BE2C (cell line): ENCODE measurements at regions not wholly inside any gene's neighbourhood (a gene's known extent, or its start where the extent isn't known, plus 50 kb on each side); places are given as distances from the start of the nearest gene placed in this dataset.
"Not testable (repeated sequence)": the region's sequence is repeated elsewhere in the genome, so short reads cannot be mapped to it uniquely, and the experiment has no call there.

Experiments
- DNase-seq: peaks from one replicate; pipeline ENCODE4 v3.0.0-alpha.2; 2020
- H3K27me3 ChIP-seq: fragments of 250-450 bp; sonication (Bioruptor Pico); 2 replicates; pipeline ENCODE4 v1.5.1; 2020; ENCODE audit warnings: mild to moderate bottlenecking
- H3K36me3 ChIP-seq: fragments of 250-450 bp; sonication (Bioruptor Pico); 2 replicates; pipeline ENCODE4 v1.5.1; 2020; ENCODE audit warnings: mild to moderate bottlenecking
- H3K4me1 ChIP-seq: fragments of 250-450 bp; sonication (Bioruptor Pico); 2 replicates; pipeline ENCODE4 v1.5.1; 2020
- H3K4me3 ChIP-seq: 2 replicates; pipeline ENCODE4 v1.5.1; 2011; ENCODE audit warnings: low read depth, low read length
- H3K9me3 ChIP-seq: fragments of 250-450 bp; sonication (Bioruptor Pico); 2 replicates; pipeline ENCODE4 v1.5.1; 2020
- TF ChIP-seq, protein P1 (sequence below): IDR thresholded peaks from 2 replicates; pipeline ENCODE4 v1.5.1; 2012; ENCODE audit warnings: mild to moderate bottlenecking, low read depth, low read length

GRCh38 chr2:7861910-7862702 lies 819.8 kb upstream of the ID2 start:
- H3K4me1 ChIP-seq, result no peaks in the 10 kb centered on the region
- no peaks in the 10 kb centered on the region for H3K9me3 ChIP-seq
- TF ChIP-seq, protein P1, sequence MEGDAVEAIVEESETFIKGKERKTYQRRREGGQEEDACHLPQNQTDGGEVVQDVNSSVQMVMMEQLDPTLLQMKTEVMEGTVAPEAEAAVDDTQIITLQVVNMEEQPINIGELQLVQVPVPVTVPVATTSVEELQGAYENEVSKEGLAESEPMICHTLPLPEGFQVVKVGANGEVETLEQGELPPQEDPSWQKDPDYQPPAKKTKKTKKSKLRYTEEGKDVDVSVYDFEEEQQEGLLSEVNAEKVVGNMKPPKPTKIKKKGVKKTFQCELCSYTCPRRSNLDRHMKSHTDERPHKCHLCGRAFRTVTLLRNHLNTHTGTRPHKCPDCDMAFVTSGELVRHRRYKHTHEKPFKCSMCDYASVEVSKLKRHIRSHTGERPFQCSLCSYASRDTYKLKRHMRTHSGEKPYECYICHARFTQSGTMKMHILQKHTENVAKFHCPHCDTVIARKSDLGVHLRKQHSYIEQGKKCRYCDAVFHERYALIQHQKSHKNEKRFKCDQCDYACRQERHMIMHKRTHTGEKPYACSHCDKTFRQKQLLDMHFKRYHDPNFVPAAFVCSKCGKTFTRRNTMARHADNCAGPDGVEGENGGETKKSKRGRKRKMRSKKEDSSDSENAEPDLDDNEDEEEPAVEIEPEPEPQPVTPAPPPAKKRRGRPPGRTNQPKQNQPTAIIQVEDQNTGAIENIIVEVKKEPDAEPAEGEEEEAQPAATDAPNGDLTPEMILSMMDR, result no peak
- no peaks in the 10 kb centered on the region for H3K27me3 ChIP-seq
- no peak overlapping the region for H3K4me3 ChIP-seq
- DNase-seq, result no peak
- no peaks in the 10 kb centered on the region for H3K36me3 ChIP-seq

GRCh38 chr2:7866104-7866503 lies 815.8 kb upstream of the ID2 start:
- no peak for DNase-seq
- H3K4me1 ChIP-seq, result no peaks in the 10 kb centered on the region
- no peaks in the 10 kb centered on the region for H3K36me3 ChIP-seq
- TF ChIP-seq, protein P1, result no peak
- no peak overlapping the region for H3K4me3 ChIP-seq
- H3K27me3 ChIP-seq, result no peaks in the 10 kb centered on the region
- no peaks in the 10 kb centered on the region for H3K9me3 ChIP-seq

- H3K36me3 ChIP-seq, result no peaks in the 10 kb centered on the region
- H3K27me3 ChIP-seq, result no peaks in the 10 kb centered on the region
- no peaks in the 10 kb centered on the region for H3K9me3 ChIP-seq
- H3K4me1 ChIP-seq, result no peaks in the 10 kb centered on the region
- no peak overlapping the region for H3K4me3 ChIP-seq
- TF ChIP-seq, protein P1, result no peak
- DNase-seq, result no peak
Measured at GRCh38 chr2:7866825-7867224, 815.0 kb upstream of the ID2 start.

DNA sequence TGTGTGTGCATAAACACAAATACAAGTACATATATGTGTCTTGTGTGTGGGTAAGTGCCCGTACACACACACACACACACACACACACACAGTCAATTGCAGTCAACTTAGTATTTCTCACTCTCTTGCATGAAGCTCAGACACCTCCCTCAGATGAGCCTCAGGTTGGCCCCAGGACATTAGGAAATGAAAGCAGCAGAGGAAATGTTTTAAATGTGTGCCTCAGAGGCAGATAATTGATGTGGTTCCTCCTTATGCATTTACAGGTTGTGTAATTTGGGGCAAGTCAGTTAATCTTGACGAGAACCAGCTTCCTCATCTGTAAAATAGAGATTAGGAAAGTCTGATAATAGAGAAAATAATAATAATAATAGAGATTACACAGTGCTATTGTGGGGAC lies 814.0 kb upstream of the ID2 start:
- no peaks in the 10 kb centered on the region for H3K9me3 ChIP-seq
- H3K36me3 ChIP-seq, result no peaks in the 10 kb centered on the region
- no peaks in the 10 kb centered on the region for H3K4me1 ChIP-seq
- TF ChIP-seq, protein P1, result no peak
- H3K27me3 ChIP-seq, result no peaks in the 10 kb centered on the region
- DNase-seq, result no peak
- H3K4me3 ChIP-seq, result no peak overlapping the region

- Histone ChIP-seq H3K36me3 (no peaks in the 10 kb centered on the region), H3K4me3 (no peak overlapping the region), H3K27me3 (no peaks in the 10 kb centered on the region), H3K4me1 (no peaks in the 10 kb centered on the region), H3K9me3 (no peaks in the 10 kb centered on the region)
- TF ChIP-seq, protein P1, result no peak
- DNase-seq, result no peak
Measured at GRCh38 chr2:7868836-7869235, 813.0 kb upstream of the ID2 start.

DNA sequence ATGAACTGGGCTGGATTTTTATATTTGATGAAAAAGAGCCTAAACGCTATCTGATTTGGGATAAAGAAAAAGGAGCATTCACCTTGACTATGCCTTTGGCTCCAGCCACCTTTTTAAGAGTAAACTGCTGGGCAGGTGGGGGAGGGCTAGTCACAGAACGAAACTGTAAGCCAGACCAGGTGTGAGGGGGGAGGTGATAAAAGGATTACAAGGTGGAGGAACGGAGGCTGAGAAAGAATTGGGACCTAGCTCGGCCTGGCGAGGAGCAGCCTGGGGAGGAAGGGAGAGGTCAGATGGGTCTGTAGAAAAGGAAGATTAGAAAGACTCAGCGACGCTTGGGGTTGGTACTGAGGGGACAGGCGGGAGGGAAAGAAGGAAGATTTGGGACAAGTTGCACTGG lies 805.4 kb upstream of the ID2 start:
- not testable (repeated sequence) for H3K4me3 ChIP-seq, DNase-seq, H3K27me3 ChIP-seq

DNA sequence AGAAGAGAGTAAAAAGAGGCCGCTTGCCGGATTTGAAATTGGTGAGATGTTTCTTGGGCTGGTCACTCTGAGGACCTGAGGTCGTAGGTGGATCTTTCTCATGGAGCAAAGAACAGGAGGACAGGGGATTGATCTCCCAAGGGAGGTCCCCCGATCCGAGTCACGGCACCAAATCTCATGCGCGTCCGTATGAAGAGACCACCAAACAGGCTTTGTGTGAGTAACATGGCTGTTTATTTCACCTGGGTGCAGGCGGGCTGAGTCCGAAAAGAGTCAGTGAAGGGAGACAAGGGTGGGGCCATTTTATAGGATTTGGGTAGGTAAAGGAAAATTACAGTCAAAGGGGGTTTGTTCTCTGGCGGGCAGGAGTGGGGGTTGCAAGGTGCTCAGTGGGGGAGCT lies 803.6 kb upstream of the ID2 start:
- not testable (repeated sequence) for H3K36me3 ChIP-seq, H3K27me3 ChIP-seq, DNase-seq, H3K4me1 ChIP-seq, H3K4me3 ChIP-seq, H3K9me3 ChIP-seq

More for the DNA sequence above, 805.4 kb upstream of the ID2 start:
- not testable (repeated sequence) for H3K4me1 ChIP-seq, H3K36me3 ChIP-seq, H3K9me3 ChIP-seq
